ENCODE measurements at regions not wholly inside any gene's neighbourhood (a gene's known extent, or its start where the extent isn't known, plus 50 kb on each side); places are given as distances from the start of the nearest gene placed in this dataset.

DNA sequence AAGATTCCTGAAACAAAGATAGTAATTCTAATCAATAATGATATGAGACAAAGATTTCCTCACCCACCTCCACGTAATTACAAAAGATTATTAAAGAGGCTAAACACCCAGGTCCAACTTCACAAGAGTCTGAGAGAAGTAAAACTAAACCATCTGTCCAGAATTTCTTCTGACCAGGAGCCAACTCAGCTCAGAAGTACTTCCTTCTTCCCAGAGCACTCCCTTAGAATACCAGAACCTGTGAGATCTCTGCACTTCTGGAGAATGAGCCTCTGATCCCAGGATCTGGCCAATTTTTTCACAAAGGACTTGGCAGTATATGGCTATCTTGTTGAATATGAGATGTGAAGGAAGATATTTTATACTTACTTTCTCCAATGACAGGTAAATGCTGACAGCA is 120.6 kb upstream of the PALMD start:
- TF ChIP-seq, protein P1, sequence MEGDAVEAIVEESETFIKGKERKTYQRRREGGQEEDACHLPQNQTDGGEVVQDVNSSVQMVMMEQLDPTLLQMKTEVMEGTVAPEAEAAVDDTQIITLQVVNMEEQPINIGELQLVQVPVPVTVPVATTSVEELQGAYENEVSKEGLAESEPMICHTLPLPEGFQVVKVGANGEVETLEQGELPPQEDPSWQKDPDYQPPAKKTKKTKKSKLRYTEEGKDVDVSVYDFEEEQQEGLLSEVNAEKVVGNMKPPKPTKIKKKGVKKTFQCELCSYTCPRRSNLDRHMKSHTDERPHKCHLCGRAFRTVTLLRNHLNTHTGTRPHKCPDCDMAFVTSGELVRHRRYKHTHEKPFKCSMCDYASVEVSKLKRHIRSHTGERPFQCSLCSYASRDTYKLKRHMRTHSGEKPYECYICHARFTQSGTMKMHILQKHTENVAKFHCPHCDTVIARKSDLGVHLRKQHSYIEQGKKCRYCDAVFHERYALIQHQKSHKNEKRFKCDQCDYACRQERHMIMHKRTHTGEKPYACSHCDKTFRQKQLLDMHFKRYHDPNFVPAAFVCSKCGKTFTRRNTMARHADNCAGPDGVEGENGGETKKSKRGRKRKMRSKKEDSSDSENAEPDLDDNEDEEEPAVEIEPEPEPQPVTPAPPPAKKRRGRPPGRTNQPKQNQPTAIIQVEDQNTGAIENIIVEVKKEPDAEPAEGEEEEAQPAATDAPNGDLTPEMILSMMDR (IDR thresholded peaks at IDR 0.05): no peak
- TF ChIP-seq POLR2A (IDR thresholded peaks at IDR 0.05) (no peak), POLR2AphosphoS5 (IDR thresholded peaks at IDR 0.05) (no peak)
